Epithelial cell of esophagus (primary cell): ENCODE measurements at regions not wholly inside any gene's neighbourhood (a gene's known extent, or its start where the extent isn't known, plus 50 kb on each side); places are given as distances from the start of the nearest gene placed in this dataset.

ENCODE experiments used
- DNase-seq: peaks from one replicate; pipeline ENCODE4 v3.0.0; 2010; ENCODE audit warnings: low read depth
- H3K4me3 ChIP-seq: 2 replicates; pipeline ENCODE4 v1.5.1; 2011; ENCODE audit warnings: mild to moderate bottlenecking, low read length, control low read depth
- CTCF ChIP-seq: IDR thresholded peaks from 2 replicates; pipeline ENCODE4 v1.5.1; 2011; ENCODE audit warnings: low read depth, mild to moderate bottlenecking, low read length, control low read depth, inconsistent platforms; ENCODE audit not compliant: insufficient read depth; ENCODE audit errors: missing control alignments

GRCh38 chr9:2288309-2288708 lies 273.2 kb downstream of the SMARCA2 start:
- no peak for TF ChIP-seq CTCF
- H3K4me3 ChIP-seq: no peak overlapping the region
- no peak for DNase-seq

GRCh38 chr9:2289263-2289662 lies 274.1 kb downstream of the SMARCA2 start:
- DNase-seq: no peak
- TF ChIP-seq CTCF: no peak
- no peak overlapping the region for H3K4me3 ChIP-seq

- H3K4me3 ChIP-seq: no peak overlapping the region
- DNase-seq: no peak
- TF ChIP-seq CTCF: no peak
Observed at GRCh38 chr9:2290382-2290781, 275.2 kb downstream of the SMARCA2 start.

GRCh38 chr9:2291980-2292704 lies 277.0 kb downstream of the SMARCA2 start:
- H3K4me3 ChIP-seq: peak overlapping the region; percentile 21
- peak; percentile 97 for DNase-seq
- no peak for TF ChIP-seq CTCF

GRCh38 chr9:2292733-2293132 lies 277.6 kb downstream of the SMARCA2 start:
- no peak for DNase-seq
- H3K4me3 ChIP-seq: no peak overlapping the region
- TF ChIP-seq CTCF: no peak

GRCh38 chr9:2297771-2298170 lies 282.6 kb downstream of the SMARCA2 start:
- no peak overlapping the region for H3K4me3 ChIP-seq
- no peak for DNase-seq
- no peak for TF ChIP-seq CTCF

- no peak for DNase-seq
- TF ChIP-seq CTCF: no peak
Observed at GRCh38 chr9:2298217-2298616, 283.1 kb downstream of the SMARCA2 start.

More at GRCh38 chr9:2298217-2298616, 283.1 kb downstream of the SMARCA2 start:
- no peak overlapping the region for H3K4me3 ChIP-seq
